CD14-positive monocyte (primary cell): ENCODE measurements at regions not wholly inside any gene's neighbourhood (a gene's known extent, or its start where the extent isn't known, plus 50 kb on each side); places are given as distances from the start of the nearest gene placed in this dataset.

ENCODE experiments used
- DNase-seq, 3 donors: peaks; one replicate each; pipeline ENCODE4 v3.0.0-alpha.2; 2011 to 2022
- H2AFZ ChIP-seq: 2 replicates; pipeline ENCODE4 v1.6.0; 2012; ENCODE audit warnings: mild to moderate bottlenecking, low read depth, low read length, inconsistent platforms; ENCODE audit not compliant: insufficient read depth, poor library complexity, severe bottlenecking
- H3K27ac ChIP-seq, 2 donors: 1 replicate in 1 of 2; 2 replicates in 1 of 2; pipeline ENCODE4 v1.5.1; 2012 to 2013; ENCODE audit warnings: low read length in 2 of 2, control low read depth in 1 of 2, inconsistent platforms in 1 of 2, low read depth in 1 of 2, mild to moderate bottlenecking in 1 of 2
- H3K27me3 ChIP-seq, 2 donors: one replicate each; pipeline versions ENCODE4 v1.6.0 to v1.6.1; 2011 to 2013; ENCODE audit warnings: low read length in 2 of 2; ENCODE audit not compliant: control insufficient read depth in 2 of 2, insufficient read depth in 2 of 2
- H3K36me3 ChIP-seq, 2 donors: replicated peaks in 1 of 2; 1 replicate in 1 of 2; 2 replicates in 1 of 2; pipeline versions ENCODE4 v1.5.1 to v1.6.1; 2012 to 2013; ENCODE audit warnings: low read length in 2 of 2, control low read depth in 1 of 2, inconsistent platforms in 1 of 2, mild to moderate bottlenecking in 1 of 2; ENCODE audit not compliant: insufficient read depth in 2 of 2, control insufficient read depth in 1 of 2
- H3K4me1 ChIP-seq, 2 donors: 1 replicate in 1 of 2; 2 replicates in 1 of 2; pipeline versions ENCODE4 v1.5.1 to v1.6.1; 2012 to 2013; ENCODE audit warnings: low read length in 2 of 2, control low read depth in 1 of 2, inconsistent platforms in 1 of 2, mild to moderate bottlenecking in 1 of 2, moderate library complexity in 1 of 2; ENCODE audit not compliant: insufficient read depth in 2 of 2, control insufficient read depth in 1 of 2
- H3K4me2 ChIP-seq: replicated peaks from 2 replicates; pipeline ENCODE3; 2012; ENCODE audit warnings: low read length, moderate library complexity, mild to moderate bottlenecking; ENCODE audit not compliant: poor library complexity, severe bottlenecking; ENCODE audit errors: extremely low read depth
- H3K4me3 ChIP-seq, 3 experiments: fragments of 200-600 bp in 1 of 3; sonication (generic) in 1 of 3; replicated peaks in 1 of 3; 1 replicate in 2 of 3; 2 replicates in 1 of 3; pipeline ENCODE4 v1.5.1; 2011 to 2013; ENCODE audit warnings: low read length in 3 of 3, mild to moderate bottlenecking in 3 of 3, control low read depth in 2 of 3, low read depth in 2 of 3, inconsistent platforms in 1 of 3, moderate library complexity in 1 of 3
- H3K79me2 ChIP-seq: 2 replicates; pipeline ENCODE4 v1.6.0; 2012; ENCODE audit warnings: mild to moderate bottlenecking, control low read depth, inconsistent platforms, low read length, moderate library complexity; ENCODE audit not compliant: insufficient read depth
- H3K9ac ChIP-seq: 2 replicates; pipeline ENCODE4 v1.6.0; 2017; ENCODE audit warnings: low read length, mild to moderate bottlenecking; ENCODE audit not compliant: insufficient read depth, poor library complexity, severe bottlenecking
- H3K9me3 ChIP-seq, 2 donors: replicated peaks in 1 of 2; 1 replicate in 1 of 2; 2 replicates in 1 of 2; pipeline versions ENCODE4 v1.5.1 to v1.6.1; 2012 to 2013; ENCODE audit warnings: low read length in 2 of 2, control low read depth in 1 of 2; ENCODE audit not compliant: control insufficient read depth in 1 of 2, insufficient read depth in 1 of 2
- H4K20me1 ChIP-seq: 2 replicates; pipeline ENCODE4 v1.6.0; 2012; ENCODE audit warnings: mild to moderate bottlenecking, low read length, control low read depth, moderate library complexity; ENCODE audit not compliant: insufficient read depth
- H3K27ac Mint-ChIP-seq, 7 donors: one replicate each; pipeline ENCODE4 v1.8.0; 2020; ENCODE audit warnings: mild to moderate bottlenecking in 7 of 7, mixed read lengths in 7 of 7, moderate library complexity in 6 of 7, inconsistent platforms in 2 of 7
- H3K27me3 Mint-ChIP-seq, 3 donors: one replicate each; pipeline ENCODE4 v1.8.0; 2021 to 2022; ENCODE audit warnings: low read depth in 3 of 3, mild to moderate bottlenecking in 3 of 3, mixed read lengths in 3 of 3, moderate library complexity in 3 of 3, inconsistent platforms in 1 of 3
- H3K36me3 Mint-ChIP-seq, 2 donors: one replicate each; pipeline ENCODE4 v1.8.0; 2020; ENCODE audit warnings: mixed read lengths in 2 of 2, inconsistent platforms in 1 of 2, mild to moderate bottlenecking in 1 of 2
- H3K4me1 Mint-ChIP-seq: one replicate; pipeline ENCODE4 v1.8.0; 2020; ENCODE audit warnings: mild to moderate bottlenecking, mixed read lengths
- H3K4me3 Mint-ChIP-seq, 2 donors: one replicate each; pipeline ENCODE4 v1.8.0; 2020; ENCODE audit warnings: mild to moderate bottlenecking in 2 of 2, mixed read lengths in 2 of 2, moderate library complexity in 1 of 2
- H3K9me3 Mint-ChIP-seq, 7 donors: one replicate each; pipeline ENCODE4 v1.8.0; 2020 to 2022; ENCODE audit warnings: mixed read lengths in 7 of 7, mild to moderate bottlenecking in 6 of 7, moderate library complexity in 6 of 7, inconsistent platforms in 2 of 7
- WGBS: methylation state at CpG from one replicate; pipeline ENCODE4 v1.1.5; 2013; ENCODE audit warnings: missing lambda C conversion rate; ENCODE audit not compliant: insufficient coverage; 5-methylcytosine and 5-hydroxymethylcytosine counted together
- intact Hi-C, 2 donors: fragments of 100-400 bp; cut with micrococcal nuclease; formaldehyde crosslinking; loops; one replicate each; pipeline versions ENCODE4 v1.15.0 to v1.15.1; 2023
- TF ChIP-seq, protein P1 (sequence below): fragments of 200-600 bp; IDR thresholded peaks from one replicate; pipeline ENCODE4 v1.8.0; 2022; ENCODE audit warnings: antibody characterized with exemption, mild to moderate bottlenecking

DNA sequence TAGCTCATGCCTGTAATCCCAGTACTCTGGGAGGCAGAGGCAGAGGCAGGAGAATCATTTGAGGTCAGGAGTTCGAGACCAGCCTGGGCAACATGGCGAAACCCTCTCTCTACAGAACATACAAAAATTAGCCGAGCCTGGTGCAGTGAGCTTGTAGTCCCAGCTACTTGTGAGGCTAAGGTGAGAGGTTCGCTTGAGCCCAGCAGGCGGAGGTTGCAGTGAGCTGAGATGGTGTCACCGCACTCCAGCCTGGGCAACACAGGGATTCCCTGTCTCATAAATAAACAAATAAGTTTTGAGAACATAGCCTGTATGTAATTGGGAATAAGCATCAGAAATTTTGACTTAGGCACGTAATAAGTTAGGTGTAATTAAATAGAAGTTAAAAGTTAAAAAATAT, 971.7 kb upstream of the COX7C start:
- H3K4me3 Mint-ChIP-seq, result no peak overlapping the region
- TF ChIP-seq, protein P1, sequence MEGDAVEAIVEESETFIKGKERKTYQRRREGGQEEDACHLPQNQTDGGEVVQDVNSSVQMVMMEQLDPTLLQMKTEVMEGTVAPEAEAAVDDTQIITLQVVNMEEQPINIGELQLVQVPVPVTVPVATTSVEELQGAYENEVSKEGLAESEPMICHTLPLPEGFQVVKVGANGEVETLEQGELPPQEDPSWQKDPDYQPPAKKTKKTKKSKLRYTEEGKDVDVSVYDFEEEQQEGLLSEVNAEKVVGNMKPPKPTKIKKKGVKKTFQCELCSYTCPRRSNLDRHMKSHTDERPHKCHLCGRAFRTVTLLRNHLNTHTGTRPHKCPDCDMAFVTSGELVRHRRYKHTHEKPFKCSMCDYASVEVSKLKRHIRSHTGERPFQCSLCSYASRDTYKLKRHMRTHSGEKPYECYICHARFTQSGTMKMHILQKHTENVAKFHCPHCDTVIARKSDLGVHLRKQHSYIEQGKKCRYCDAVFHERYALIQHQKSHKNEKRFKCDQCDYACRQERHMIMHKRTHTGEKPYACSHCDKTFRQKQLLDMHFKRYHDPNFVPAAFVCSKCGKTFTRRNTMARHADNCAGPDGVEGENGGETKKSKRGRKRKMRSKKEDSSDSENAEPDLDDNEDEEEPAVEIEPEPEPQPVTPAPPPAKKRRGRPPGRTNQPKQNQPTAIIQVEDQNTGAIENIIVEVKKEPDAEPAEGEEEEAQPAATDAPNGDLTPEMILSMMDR, result no peak

DNA sequence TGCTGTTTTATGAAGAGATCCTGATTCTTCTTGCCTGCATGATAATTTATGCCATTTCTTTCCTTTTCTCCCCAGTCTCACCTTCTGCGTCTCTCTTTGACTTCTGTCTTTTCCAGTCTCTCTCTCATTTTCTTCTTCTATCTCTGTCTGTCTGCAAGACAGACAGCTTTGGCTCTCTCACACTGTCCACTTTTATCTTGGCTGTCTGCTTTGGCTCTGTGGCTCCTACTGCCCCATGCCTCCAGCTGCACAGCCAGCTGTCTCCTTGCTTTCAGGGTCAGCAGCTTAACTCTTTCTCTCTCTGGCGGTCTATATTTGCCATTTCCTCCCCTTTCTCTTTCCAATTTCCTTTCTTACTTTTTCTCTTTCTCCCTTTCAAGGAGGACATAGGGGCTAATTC, 971.1 kb upstream of the COX7C start:
- no peaks in the 10 kb centered on the region for H3K27me3 Mint-ChIP-seq
- no peaks in the 10 kb centered on the region for H3K4me1 ChIP-seq
- H2AFZ ChIP-seq, result no peak overlapping the region
- no peaks in the 10 kb centered on the region for H3K79me2 ChIP-seq
- no peaks in the 10 kb centered on the region for H4K20me1 ChIP-seq
- no peak overlapping the region for H3K27ac ChIP-seq
- no peak overlapping the region for H3K4me3 ChIP-seq
- no peak for DNase-seq
- H3K36me3 ChIP-seq, result no peaks in the 10 kb centered on the region
- H3K4me2 ChIP-seq, result no peak overlapping the region
- H3K27ac Mint-ChIP-seq, result no peak overlapping the region
- TF ChIP-seq, protein P1, result no peak
- intact Hi-C loops, result no loop called here
- H3K9me3 ChIP-seq, result no peaks in the 10 kb centered on the region
- H3K4me3 Mint-ChIP-seq, result no peak overlapping the region
- WGBS, result 90% methylated on average over 2 of the region's 2 CpGs
- no peaks in the 10 kb centered on the region for H3K27me3 ChIP-seq
- no peak overlapping the region for H3K9ac ChIP-seq
- no peaks in the 10 kb centered on the region for H3K4me1 Mint-ChIP-seq
- no peaks in the 10 kb centered on the region for H3K36me3 Mint-ChIP-seq
- peaks cover 0 to 12% (median 3%) of the 10 kb centered on the region in 7 donors for H3K9me3 Mint-ChIP-seq

More for the DNA sequence above, 971.7 kb upstream of the COX7C start:
- Histone ChIP-seq H3K9ac (no peak overlapping the region), H3K27me3 (no peaks in the 10 kb centered on the region), H3K4me2 (no peak overlapping the region), H3K9me3 (no peaks in the 10 kb centered on the region), H3K79me2 (no peaks in the 10 kb centered on the region), H2AFZ (no peak overlapping the region), H4K20me1 (no peaks in the 10 kb centered on the region), H3K36me3 (no peaks in the 10 kb centered on the region), H3K4me3 (no peak overlapping the region), H3K4me1 (no peaks in the 10 kb centered on the region), H3K27ac (no peak overlapping the region)
- intact Hi-C loops, result no loop called here
- DNase-seq, result no peak
- H3K4me1 Mint-ChIP-seq, result no peaks in the 10 kb centered on the region
- H3K27me3 Mint-ChIP-seq, result no peaks in the 10 kb centered on the region
- peaks cover 0 to 12% (median 3%) of the 10 kb centered on the region in 7 donors for H3K9me3 Mint-ChIP-seq
- H3K27ac Mint-ChIP-seq, result no peak overlapping the region
- no peaks in the 10 kb centered on the region for H3K36me3 Mint-ChIP-seq
- WGBS, result no CpG with 5 or more reads among the region's 7 CpGs
